HG03457 (cell line): ENCODE measurements at regions not wholly inside any gene's neighbourhood (a gene's known extent, or its start where the extent isn't known, plus 50 kb on each side); places are given as distances from the start of the nearest gene placed in this dataset.

Source experiments
- ATAC-seq: cut with Tn5 transposase; IDR thresholded peaks from one replicate; pipeline ENCODE4 v1.9.1; 2021; ENCODE audit warnings: moderate number of reproducible peaks; ENCODE audit not compliant: unreplicated experiment

DNA sequence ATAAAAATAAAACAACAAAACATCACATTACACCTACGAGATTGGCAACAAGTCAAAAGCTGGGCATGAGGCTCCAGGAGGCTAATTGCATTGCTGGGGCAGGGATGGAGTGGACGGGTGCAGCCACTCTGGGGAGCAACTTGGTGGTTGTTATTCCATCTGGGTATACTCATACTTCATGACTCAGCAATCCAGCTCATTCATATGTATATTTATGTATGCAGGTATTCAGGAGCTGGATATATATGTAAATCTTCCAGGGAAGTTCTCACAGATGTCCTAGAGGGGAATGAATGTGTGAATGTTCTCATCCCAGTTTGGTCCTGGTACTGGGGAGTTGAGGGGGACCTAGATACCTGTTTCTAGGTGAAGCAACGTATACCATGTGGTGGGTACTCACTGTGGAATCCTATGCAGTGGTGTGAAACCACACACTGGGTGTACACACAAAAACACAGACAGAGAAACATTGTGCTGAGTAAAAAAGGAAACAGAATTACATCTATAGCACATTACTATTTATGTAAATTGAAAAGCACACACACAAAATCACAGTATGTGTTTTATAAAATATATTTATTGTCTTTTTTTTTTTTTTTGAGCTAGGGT lies 79.7 kb upstream of the RAB4A start:
- ATAC-seq, result no peak

- ATAC-seq, result no peak
Observed at GRCh38 chr1:229192031-229192430, 78.9 kb upstream of the RAB4A start.

GRCh38 chr1:229192853-229193252 lies 78.1 kb upstream of the RAB4A start:
- no peak for ATAC-seq

GRCh38 chr1:229194096-229194495 lies 76.8 kb upstream of the RAB4A start:
- ATAC-seq, result no peak

DNA sequence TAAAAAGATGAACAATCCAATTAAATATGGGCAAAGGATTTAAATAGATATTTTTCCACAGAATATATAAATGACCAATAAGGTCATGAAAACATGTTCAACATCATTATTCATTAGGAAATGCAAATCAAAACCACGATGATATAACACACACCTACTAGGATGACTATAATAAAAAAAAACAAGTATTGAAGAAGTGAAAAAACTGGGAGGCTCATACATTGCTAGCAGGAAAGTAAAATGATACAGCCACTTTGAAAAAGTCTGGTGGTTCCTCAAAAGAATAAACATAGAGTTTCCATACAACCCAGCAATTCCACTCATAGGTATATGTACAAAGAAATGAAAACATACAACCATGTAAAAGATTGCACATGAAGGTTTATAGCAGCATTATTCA lies 75.7 kb upstream of the RAB4A start:
- ATAC-seq, result no peak

GRCh38 chr1:229196404-229197264 lies 74.3 kb upstream of the RAB4A start:
- no peak for ATAC-seq

GRCh38 chr1:229197265-229197585 lies 73.7 kb upstream of the RAB4A start:
- no peak for ATAC-seq

GRCh38 chr1:229199261-229200243 lies 71.4 kb upstream of the RAB4A start:
- ATAC-seq, result no peak

DNA sequence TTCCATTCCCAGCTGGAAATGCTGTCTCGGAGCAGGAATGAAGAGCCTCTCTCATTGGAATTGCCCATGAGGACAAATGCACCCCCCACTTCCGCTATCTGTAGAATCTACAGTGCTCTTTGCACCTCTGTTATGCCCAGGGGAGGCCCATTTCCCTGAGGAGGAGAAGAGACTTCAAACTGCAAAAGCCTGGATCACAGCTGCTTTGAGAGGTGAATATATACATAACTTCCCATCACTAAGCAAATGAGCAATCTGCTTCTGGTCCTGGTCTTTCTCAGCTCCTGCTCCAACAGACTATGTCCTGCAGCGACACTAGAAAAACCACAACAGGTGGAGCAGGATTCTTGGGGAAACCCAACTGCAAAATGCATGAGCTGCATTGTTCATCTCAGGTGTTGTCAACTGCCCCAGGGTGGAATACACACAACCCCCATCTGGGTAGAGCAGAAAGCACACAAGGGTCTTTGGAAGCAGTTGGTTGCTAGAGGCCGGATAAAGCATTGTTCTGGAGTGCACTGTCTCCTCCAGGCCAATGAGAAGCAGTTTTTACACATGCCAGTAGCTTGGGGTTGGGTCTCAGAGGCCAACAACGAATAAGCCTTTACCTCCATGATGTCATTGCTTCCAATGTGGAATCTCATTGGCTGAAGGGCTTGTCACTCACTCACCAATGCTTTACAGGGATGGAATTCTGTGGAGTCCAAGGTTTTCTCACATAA lies 67.7 kb upstream of the RAB4A start:
- ATAC-seq, result no peak

DNA sequence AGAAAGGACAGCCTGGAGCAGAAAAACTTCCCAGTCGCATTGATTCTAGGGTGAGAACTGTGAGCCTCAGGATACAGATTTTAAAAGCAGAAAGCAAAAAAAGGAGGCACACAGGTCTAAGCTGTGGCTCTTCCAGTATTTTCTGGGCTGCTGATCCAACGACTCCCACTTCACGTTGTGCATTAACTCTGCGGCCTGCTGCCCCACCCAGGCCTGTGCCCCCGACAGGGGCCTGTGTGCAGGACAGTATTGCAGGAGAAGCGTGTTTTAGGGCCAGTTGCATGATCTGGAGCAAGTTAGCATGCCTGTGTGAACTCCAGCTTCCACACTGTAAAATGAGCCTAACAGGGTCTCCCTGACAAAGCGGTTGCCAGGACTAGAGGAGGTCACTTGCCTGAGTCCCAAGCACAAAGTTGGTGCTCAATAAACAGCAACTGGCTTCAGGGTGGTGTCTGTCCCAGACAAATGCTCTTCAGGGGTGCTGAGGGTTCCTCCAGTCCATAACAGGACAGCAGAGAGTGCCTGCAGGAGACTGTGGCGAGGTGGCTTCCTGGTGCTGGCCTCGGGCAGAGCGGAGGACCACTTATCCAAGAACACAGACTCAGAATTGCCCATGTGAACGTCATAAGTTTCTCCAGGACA lies 66.8 kb upstream of the RAB4A start:
- ATAC-seq, result no peak

GRCh38 chr1:229204921-229205777 lies 65.8 kb upstream of the RAB4A start:
- ATAC-seq, result no peak

GRCh38 chr1:229205854-229206253 lies 65.1 kb upstream of the RAB4A start:
- ATAC-seq, result no peak

GRCh38 chr1:229207916-229208315 lies 63.0 kb upstream of the RAB4A start:
- no peak for ATAC-seq

DNA sequence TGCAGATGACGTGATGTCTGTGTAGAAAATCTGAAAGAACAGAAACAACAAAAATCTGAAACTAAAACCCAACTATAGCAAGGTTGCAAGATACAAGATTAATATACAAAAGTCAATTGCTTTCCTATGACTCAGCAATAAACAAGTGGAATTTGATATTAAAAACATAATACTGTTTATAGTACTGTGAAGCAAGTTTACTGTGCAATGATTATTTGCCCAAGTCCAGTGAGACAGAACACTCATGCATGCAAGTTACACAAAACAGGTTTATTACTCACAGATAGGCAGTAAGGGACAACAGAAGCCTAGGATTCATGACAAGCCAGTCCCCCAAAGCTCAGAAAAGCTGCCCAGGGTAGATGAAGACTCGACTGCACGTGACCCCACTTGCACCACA lies 62.4 kb upstream of the RAB4A start:
- ATAC-seq, result no peak

DNA sequence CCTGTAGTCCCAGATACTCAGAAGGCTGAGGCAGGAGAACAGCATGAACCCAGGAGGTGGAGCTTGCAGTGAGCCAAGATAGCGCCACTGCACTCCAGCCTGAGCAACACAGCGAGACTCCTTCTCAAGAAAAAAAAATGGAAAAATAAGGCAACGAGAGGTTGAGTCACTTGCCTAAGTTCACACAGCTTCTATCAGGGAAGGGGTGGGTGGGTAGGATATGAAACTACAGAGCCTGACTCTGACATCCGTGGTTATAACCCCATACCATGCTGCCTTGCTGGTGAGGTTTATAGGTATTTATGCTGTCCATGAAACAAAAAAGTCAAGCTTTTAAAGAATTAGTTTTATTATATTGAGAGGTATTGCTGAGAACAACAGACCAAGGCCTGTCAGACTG lies 61.5 kb upstream of the RAB4A start:
- ATAC-seq, result no peak

DNA sequence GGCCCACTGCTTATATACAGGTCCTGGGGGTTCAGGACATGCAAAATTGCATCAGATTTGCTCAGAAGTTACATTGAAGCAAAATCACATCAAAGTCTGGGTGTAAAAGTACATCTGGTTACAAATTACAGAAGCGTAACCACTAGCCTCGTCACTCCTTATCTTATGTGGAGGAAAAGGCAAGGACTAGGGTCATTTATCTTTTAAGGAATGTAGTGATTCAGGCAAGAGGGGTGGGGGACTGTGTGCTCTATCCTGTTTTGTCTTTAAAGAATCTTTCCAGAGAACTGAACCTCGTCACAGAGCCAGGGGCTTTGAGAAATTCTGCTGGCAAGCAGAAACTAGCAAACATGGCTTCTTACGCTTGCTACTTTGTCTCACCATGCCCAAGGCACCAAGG lies 61.1 kb upstream of the RAB4A start:
- ATAC-seq, result no peak

- no peak for ATAC-seq
Observed at GRCh38 chr1:229210844-229211243, 60.1 kb upstream of the RAB4A start.

DNA sequence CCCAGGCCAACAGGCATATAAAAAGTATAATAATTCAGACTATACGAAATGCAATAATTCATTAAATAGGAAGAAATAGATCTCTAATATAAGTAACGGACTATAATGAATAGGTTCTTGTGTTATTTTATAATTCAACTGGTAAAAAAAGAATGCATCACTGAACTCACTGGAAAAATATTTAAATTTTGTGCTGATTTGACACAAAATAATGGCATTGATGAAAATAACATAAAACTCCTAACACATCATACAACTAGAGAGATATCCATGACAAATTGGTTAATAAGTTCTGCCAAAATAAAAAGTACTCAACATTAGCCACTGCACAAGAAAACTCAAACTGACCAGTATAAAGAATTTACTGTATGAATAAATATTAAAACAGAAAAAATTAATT lies 57.1 kb upstream of the RAB4A start:
- no peak for ATAC-seq

DNA sequence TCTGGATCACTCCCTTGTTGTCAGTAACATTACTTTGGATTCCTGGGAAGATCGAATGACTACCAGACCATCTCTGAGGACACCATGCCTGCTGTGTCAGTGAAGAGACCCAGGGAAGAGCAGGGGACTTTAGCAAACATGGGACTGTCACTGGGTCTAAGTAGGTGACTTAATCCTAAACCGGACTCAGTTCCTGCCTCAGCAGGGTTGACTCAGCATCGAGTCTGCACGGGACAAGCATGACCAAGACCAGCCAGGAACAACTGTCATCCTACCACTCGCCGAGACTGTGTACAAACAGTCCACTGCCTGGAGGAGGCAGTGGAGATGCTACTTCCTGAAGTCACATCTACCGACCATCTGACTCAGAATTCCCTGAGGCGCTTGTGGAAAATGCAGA lies 53.2 kb upstream of the RAB4A start:
- ATAC-seq, result no peak

GRCh38 chr1:229218612-229219025 lies 52.3 kb upstream of the RAB4A start:
- no peak for ATAC-seq
